HCT116 (cell line): ENCODE measurements at regions not wholly inside any gene's neighbourhood (a gene's known extent, or its start where the extent isn't known, plus 50 kb on each side); places are given as distances from the start of the nearest gene placed in this dataset.

ENCODE experiments used
- ATF3 ChIP-seq: IDR thresholded peaks from 2 replicates; pipeline ENCODE4 v1.6.1; 2012
- CTCF ChIP-seq, 3 experiments: fragments of 200-600 bp in 1 of 3; sonication (generic) in 1 of 3; IDR thresholded peaks in 2 of 3; conservative IDR thresholded peaks in 1 of 3; 2 replicates each; pipeline ENCODE4 v1.5.1; 2012 to 2017; ENCODE audit warnings: low read depth in 2 of 3, low read length in 2 of 3, antibody characterized with exemption in 1 of 3, borderline replicate concordance in 1 of 3, control low read depth in 1 of 3, mild to moderate bottlenecking in 1 of 3, mixed read lengths in 1 of 3, mixed run types in 1 of 3, moderate library complexity in 1 of 3; ENCODE audit not compliant: insufficient read depth in 1 of 3
- EGR1 ChIP-seq: IDR thresholded peaks from 2 replicates; pipeline ENCODE4 v1.6.1; 2012; ENCODE audit warnings: low read depth
- EZH2 ChIP-seq: fragments of 200-600 bp; sonication (generic); IDR thresholded peaks from 2 replicates; pipeline ENCODE4 v1.6.1; 2017; ENCODE audit warnings: antibody characterized with exemption, mixed run types
- FOSL1 ChIP-seq: IDR thresholded peaks from 2 replicates; pipeline ENCODE4 v1.6.1; 2012; ENCODE audit warnings: low read depth
- POLR2A ChIP-seq: IDR thresholded peaks from 2 replicates; pipeline ENCODE4 v1.7.0; 2011; ENCODE audit warnings: borderline replicate concordance; ENCODE audit not compliant: insufficient read depth, insufficient read length; ENCODE audit errors: extremely low read depth
- POLR2AphosphoS5 ChIP-seq: IDR thresholded peaks from 2 replicates; pipeline ENCODE4 v1.6.1; 2011; ENCODE audit warnings: mild to moderate bottlenecking, low read depth, low read length, moderate library complexity
- RAD21 ChIP-seq: IDR thresholded peaks from 2 replicates; pipeline ENCODE4 v1.6.1; 2012; ENCODE audit warnings: low read depth, mild to moderate bottlenecking
- SP1 ChIP-seq: IDR thresholded peaks from 2 replicates; pipeline ENCODE4 v1.6.1; 2012; ENCODE audit warnings: low read depth

GRCh38 chr20:23237201-23237600, 113.4 kb upstream of the NXT1 start:
- TF ChIP-seq CTCF (IDR thresholded peaks at IDR 0.05 in 2 of 3, conservative IDR thresholded peaks at IDR 0.05 in 1 of 3; ENCODE audit: borderline replicate concordance in 1 of 3, insufficient read depth in 1 of 3, low read depth in 2 of 3, low read length in 2 of 3) (no peak), EGR1 (no peak), POLR2A (no peak), POLR2AphosphoS5 (no peak), EZH2 (no peak), ATF3 (no peak), SP1 (no peak), FOSL1 (no peak), RAD21 (no peak)
